Activated T-helper 1 cell treated with anti-CD3 and anti-CD28 coated beads, Interleukin-12 subunit alpha, Interleukin-12 subunit beta, Interleukin-2, Interleukin-4 antibody, amounts not matched to agents 30 ng/mL and 10 ng/mL and 1 ng/mL, durations not matched to agents 14 hours and 24 hours and 36 hours (primary cell): ENCODE measurements at regions not wholly inside any gene's neighbourhood (a gene's known extent, or its start where the extent isn't known, plus 50 kb on each side); places are given as distances from the start of the nearest gene placed in this dataset.

ENCODE experiments used
- DNase-seq: peaks from one replicate; pipeline ENCODE4 v3.0.0; 2021; ENCODE audit warnings: low spot score
- H3K27ac Mint-ChIP-seq: one replicate; pipeline ENCODE4 v1.8.0; 2021; ENCODE audit warnings: mild to moderate bottlenecking, mixed read lengths
- H3K27me3 Mint-ChIP-seq: one replicate; pipeline ENCODE4 v1.8.0; 2022; ENCODE audit warnings: mild to moderate bottlenecking, moderate library complexity, mixed read lengths; ENCODE audit not compliant: insufficient read depth
- H3K36me3 Mint-ChIP-seq: one replicate; pipeline ENCODE4 v1.8.0; 2021; ENCODE audit warnings: low read depth, mixed read lengths
- H3K4me1 Mint-ChIP-seq: one replicate; pipeline ENCODE4 v1.8.0; 2021; ENCODE audit warnings: low read depth, mixed read lengths
- H3K4me3 Mint-ChIP-seq: one replicate; pipeline ENCODE4 v1.8.0; 2021; ENCODE audit warnings: mild to moderate bottlenecking, moderate library complexity, mixed read lengths
- H3K9me3 Mint-ChIP-seq: one replicate; pipeline ENCODE4 v1.8.0; 2021; ENCODE audit warnings: mixed read lengths
- intact Hi-C: fragments of 100-400 bp; cut with micrococcal nuclease; formaldehyde crosslinking; loops from one replicate; pipeline ENCODE4 v1.15.1; 2024

DNA sequence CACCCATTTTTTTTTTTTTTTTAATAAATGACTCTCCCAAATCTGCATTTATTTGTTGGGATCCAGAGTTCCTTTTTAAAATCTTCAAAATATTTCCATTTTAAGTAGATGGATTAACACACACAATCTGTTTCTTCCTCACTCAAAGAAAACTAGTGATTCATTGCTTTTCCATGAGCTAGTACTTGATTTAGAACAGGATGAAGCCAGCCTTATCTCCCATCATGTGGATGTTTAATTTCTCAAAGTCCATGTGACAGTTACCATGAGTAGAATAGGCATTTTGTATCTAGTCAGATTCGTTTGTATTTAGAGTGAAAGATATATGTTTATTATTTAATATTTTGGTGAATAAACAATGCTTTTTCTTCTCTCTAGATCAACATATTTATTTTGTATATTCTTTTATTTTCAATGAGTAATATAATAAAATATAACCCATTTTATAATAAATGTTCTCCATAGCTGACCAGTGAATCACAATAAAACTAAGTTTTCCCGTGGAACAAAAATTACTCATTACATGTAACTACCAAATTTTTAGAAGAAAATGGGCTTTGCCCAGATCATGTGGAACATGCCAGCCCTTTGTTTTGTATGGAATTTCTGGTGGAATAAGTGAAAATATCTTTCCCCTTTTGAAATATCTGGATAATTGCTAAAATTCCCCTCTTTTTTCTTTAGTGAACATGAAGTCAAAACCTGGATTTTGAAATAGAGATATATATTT lies 54.9 kb upstream of the RPS23 start:
- no peak for DNase-seq
- Mint-ChIP-seq H3K27ac (no peak overlapping the region), H3K36me3 (no peaks in the 10 kb centered on the region), H3K4me3 (no peak overlapping the region), H3K4me1 (no peaks in the 10 kb centered on the region), H3K9me3 (peaks cover 8% of the 10 kb centered on the region), H3K27me3 (peaks cover 9% of the 10 kb centered on the region)
- intact Hi-C loops = no loop called here

DNA sequence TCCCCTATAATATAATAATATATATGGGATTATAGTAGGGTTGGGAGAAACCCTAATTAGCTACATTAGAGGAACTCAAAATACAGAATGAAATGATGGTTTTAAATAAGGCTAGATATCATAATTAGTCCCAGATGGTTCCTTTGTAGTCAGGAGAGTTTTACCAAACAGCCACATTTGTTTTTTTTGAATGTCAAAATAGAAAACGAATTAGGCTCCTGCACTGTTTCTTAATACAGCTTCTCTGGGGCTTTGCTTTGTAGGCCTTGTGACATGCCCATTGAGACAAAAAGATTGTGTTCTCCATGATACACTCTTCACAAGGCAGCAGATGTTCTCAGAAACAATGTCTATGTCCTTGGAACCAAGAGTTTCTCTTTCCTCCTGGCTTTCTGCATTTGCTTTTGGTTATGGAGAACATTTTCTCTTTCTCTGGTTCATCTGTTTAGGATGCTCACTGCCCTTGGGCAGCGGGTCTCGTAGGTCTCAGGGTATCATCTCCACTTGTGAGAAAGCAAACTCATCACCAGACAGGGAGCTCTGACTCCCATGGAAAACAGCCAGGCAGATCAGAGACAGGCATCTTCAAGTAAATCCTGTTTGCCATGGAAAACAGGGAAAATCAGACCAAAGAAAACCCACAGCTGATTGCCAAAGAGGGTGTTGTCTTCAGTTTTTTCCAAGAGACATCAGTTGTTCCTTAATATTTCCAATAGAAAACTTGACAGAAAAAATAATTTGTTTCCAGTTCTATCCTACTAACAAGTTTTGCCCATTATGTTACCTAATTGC lies 54.1 kb upstream of the RPS23 start:
- Mint-ChIP-seq H3K4me1 (no peaks in the 10 kb centered on the region), H3K27me3 (peaks cover 9% of the 10 kb centered on the region), H3K36me3 (no peaks in the 10 kb centered on the region), H3K4me3 (no peak overlapping the region), H3K9me3 (peaks cover 8% of the 10 kb centered on the region), H3K27ac (no peak overlapping the region)
- DNase-seq = no peak
- intact Hi-C loops = no loop called here

DNA sequence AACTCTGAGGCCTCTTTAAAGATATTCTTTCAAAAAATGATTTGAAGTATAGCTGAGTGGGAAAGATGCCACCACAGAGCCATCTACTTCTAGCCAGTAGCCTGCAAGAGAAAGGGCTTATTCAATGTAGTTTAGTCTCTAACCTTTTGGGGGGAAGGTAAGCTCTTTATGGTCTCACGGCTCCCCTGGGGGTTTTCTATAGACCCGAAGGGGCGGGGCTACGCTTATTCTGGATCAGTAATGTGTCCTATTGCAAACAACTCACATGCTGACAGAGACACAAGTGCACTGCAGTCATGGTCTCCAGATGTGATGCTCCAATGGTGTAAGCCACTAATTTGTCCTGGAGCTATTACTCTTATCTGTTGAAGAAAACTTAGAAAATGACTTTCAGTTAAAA lies 53.4 kb upstream of the RPS23 start:
- intact Hi-C loops = no loop called here
- Mint-ChIP-seq H3K9me3 (peaks cover 8% of the 10 kb centered on the region), H3K36me3 (peaks cover 1% of the 10 kb centered on the region), H3K4me1 (no peaks in the 10 kb centered on the region), H3K4me3 (no peak overlapping the region), H3K27ac (no peak overlapping the region), H3K27me3 (peaks cover 12% of the 10 kb centered on the region)
- no peak for DNase-seq

GRCh38 chr5:82330530-82331270 lies 52.5 kb upstream of the RPS23 start:
- peaks cover 16% of the 10 kb centered on the region for H3K27me3 Mint-ChIP-seq
- no peak overlapping the region for H3K27ac Mint-ChIP-seq
- no peak overlapping the region for H3K4me3 Mint-ChIP-seq
- no peaks in the 10 kb centered on the region for H3K4me1 Mint-ChIP-seq
- no peak for DNase-seq
- intact Hi-C loops = no loop called here
- H3K36me3 Mint-ChIP-seq = peaks cover 1% of the 10 kb centered on the region
- peaks cover 8% of the 10 kb centered on the region for H3K9me3 Mint-ChIP-seq

DNA sequence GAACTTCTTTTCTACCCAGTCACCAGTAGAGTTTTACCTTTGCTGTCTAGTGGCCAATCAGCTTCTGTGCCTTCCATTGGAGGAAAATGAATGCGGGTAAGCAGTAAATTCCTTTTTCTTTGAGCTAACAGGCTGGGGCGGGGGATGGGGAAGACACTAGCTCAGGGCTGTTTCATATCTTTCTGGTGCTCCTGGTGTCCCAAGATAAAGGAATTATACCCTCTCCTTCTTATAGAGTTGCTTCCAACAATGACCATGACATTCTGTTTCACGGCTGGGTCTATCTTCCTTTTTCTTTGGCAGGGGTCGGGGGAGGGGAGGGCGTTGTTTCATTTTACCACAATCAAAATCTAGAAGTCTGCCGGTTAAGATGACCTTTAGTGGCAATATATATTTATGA lies 51.2 kb upstream of the RPS23 start:
- Mint-ChIP-seq H3K4me1 (no peaks in the 10 kb centered on the region), H3K4me3 (no peak overlapping the region), H3K9me3 (peaks cover 8% of the 10 kb centered on the region), H3K27ac (no peak overlapping the region), H3K27me3 (peaks cover 16% of the 10 kb centered on the region), H3K36me3 (peaks cover 1% of the 10 kb centered on the region)
- intact Hi-C loops = no loop called here
- no peak for DNase-seq
